ENCODE measurements at regions not wholly inside any gene's neighbourhood (a gene's known extent, or its start where the extent isn't known, plus 50 kb on each side); places are given as distances from the start of the nearest gene placed in this dataset.
A peak's percentile ranks its signal among the peaks of the same experiment; 100 is the strongest.
"Not testable (repeated sequence)": the region's sequence is repeated elsewhere in the genome, so short reads cannot be mapped to it uniquely, and the experiment has no call there.

DNA sequence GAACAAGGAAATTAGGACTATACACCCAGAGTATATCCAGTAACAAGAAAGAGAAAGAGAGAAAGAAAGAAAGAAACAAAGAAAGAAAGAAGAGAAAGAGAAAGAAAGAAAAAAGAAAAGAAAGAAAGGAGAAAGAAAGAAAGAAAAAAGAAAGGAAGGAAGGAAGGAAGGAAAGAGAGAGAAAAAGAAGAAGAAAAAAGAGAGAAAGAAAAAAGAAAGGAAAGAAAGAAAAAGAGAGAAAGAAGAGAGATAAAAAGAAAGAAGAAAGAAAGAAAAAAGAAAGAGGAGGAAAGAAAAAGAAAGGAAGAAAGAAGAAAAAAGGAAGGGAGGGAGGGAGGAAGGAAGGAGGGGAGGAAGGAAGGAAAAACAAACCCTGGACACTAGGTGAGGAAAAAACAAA is 981.8 kb downstream of the TBC1D32 start:
- no peak for DNase-seq

DNA sequence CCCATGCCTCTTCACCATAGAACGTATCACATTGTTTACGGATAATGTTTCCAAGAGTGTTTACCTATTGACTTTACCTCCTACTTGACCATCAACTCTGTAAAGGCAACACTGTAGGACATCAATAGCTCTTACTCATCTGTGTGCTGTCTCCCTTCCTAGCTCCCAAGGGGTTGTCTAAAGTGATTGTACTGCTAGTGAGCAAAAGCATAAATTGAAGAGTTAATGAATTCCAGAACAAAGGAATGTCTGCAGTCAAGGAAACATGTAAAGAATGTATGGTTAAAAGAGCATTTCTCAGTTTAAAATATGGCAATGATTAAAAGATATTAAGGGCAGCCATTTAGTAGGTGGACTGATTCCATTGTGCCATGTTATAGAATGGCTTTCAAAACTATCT is 985.4 kb downstream of the TBC1D32 start:
- no peak for DNase-seq

DNA sequence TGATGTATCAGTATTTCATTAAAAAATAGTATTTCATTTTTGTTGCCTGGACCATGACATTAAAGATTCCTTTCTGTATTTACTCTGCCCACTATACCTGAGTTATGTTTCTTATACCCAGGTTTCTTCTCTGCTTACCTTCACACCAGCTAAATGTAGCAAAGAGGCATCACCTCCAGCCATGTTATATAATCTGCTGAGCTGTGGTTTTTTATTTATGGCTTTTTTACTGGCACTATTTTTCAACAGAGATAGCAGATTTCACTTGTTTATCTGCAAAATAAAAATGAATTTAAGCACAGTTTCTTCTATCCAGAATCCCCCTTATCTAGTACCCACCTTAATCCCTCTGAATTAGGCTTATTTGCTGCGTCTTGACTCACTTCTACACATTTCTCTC is 979.0 kb upstream of the MAN1A1 start:
- DNase-seq = no peak

DNA sequence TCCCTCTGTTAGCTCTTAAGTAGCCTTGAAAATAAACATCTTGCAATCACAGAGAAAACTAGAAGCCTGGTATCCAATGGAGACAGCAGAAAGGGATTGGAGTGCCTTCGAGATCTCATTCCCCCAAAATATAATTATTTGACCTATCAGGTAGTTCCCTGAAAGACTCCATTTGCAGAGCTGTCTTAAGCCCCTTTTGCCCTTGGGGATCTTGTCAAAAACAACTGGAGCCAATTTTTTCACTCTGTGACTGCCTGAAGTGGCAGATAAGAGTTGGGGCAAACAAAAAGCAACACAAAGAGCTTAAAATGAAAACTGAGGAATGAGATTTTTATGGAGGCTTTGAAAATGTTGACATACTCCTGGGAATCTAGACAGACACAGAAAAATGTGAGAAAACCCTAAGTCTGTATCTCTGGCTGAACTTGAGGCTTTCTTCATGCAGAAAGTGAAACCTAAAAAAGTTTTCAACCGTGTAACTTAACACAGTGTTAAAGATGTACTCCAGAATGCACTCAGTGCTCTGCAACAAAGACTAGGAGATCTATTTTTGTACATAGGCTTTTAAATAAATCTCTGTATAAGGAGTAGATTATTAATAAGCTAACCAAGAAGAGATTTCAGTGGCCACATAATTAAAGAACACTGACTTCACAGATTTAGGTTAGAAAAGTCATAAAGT is 971.1 kb upstream of the MAN1A1 start:
- no peak for DNase-seq

DNA sequence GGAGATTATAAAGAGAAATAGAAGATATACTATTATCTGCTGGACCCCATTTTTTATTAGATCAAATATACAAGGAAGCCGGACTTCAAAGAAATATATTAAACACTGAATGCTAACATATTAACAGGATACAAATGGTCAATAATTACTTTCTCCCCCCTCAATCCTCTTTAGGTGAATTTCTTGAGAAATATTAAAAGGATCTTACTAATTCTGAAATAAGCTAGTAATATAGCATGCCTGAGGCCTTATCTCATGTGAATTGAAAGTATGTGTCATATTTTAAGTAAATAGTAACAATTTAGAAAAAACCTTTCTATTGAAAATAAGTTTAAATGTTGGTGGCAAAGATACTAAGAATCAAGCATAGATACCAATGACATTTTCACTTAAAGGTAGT is 954.7 kb upstream of the MAN1A1 start:
- no peak for DNase-seq

DNA sequence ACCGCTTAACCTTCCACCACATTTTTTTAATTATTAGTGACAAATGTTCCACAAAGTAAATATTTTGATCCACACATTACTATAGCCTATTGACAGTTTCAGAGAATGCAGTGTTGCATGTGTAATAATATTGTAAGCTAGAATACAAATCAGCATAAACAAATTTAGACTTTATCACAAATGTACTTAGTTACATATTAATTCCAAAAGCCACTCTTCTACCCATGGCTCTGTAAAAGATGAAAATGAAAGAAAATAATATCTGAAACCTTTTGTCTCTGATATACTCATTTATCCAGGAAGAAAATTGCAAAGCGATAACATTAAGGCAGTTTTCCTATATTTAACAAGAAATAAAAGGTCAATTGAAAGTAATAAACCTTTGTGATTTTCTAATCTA is 954.0 kb upstream of the MAN1A1 start:
- no peak for DNase-seq

DNA sequence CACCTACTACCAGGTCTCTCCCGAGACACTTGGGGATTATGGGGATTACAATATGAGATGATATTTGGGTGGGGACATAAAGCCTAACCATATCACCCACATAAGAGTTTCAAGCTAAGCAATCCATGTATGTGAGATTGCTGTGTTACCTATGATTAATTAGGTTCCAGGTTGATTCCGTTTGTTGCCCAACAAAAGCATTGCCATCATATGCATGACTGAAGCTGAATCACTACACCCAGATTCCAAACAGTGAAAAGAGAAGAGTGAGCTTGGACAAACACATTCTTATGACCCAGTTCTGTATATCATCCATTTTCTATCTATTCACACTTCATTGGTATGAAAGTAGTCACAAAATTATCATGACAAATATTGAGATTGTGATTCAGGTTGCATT is 952.5 kb upstream of the MAN1A1 start:
- DNase-seq = no peak

DNA sequence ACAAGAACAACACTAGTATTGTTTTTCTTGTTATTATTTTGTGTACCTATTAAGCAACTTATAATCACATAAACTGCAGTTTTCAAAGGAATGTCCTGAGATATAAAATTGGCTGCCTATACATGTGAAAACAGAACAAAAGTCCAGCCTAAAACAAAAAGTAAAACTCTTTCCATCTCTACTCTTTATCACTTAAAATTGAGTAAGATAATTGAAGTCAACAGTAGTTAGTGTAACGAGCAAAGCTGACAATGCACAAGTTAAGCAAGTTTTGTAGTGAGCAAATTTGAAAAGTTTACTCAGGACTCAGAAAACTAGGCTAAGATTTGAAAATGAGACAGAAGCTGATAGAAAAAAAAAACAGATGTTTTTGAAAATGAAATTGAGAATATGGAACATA is 941.4 kb upstream of the MAN1A1 start:
- no peak for DNase-seq

DNA sequence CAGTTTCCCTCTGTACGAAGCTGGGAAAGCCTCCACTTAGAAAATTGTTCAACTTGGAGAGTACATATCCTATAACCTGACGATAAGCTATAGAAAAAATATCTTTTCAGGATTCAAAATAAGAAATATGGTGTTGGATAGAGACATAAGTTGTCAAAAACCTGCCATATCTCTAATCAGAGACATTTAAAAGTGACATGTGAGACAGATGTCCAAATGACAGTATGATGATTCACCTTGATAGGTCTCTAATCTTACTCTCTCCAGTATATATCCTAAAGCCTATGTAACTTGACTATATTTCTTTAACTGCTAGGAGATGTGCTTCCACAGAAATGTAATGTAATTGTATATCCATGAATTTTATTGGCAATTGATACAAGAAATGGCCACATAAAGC is 932.4 kb upstream of the MAN1A1 start:
- no peak for DNase-seq

DNA sequence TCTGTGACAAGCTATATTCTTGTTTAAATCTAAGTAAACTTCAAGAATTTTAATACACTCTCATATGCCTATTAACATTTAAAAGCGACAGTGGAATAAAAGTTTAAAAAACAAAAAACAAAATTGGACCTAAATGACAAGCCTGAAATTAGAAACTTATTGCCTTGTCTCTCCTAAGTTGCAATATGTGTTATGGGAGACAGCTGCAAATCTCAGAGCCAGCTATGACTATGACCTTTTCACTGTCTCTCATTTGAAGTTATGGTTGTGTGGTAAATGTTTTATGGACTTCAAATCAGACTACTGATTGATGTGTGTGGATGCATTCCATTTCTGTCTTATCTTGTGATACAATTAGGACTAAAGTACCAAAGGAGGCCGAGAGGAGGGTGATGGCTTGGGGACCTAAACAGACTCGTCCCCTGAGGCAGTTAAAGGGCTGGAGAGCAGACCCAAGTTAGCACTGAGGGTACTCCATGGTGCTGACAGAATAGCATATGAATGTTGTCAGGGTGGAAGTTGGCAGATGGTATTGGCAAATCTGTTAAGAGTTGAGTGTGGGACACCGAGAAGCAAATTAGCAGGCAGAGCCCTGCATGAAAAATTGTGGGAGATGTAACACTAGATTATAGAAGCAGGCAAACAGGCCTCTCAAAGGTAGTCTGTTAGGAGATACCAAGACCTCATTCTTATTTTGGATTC is 930.1 kb upstream of the MAN1A1 start:
- DNase-seq = no peak

DNA sequence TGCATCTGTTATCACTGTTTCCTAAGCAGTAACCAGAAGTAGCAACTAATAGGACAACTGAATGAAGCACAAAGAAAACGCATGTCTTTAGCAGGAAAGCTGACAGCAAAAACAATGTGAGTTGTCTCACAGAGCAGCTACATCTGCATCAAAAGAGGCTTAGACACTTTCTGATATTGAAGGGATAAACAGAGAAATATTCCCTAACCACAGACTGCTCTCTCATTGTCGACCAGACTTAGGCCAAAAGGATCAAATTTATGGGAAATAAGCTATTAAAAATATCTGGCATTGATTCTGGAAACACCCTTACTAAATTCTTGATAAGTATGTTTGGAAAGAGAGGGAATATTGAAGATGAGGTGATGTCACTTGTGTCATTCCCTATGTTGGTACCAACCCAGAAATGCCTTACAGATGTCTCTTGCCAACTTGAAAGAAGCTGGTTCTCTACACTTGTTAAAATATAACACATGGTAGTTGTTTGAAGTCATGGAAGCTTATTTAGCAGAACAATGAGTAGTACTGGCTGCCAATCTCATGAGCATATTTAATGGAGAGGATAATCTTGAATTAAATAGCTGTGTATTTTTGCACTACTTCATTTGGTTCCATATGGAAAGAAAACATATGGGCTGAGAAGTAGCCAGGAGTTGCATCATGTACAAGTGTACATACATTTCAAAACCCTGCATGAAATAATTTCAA is 929.3 kb upstream of the MAN1A1 start:
- no peak for DNase-seq

DNA sequence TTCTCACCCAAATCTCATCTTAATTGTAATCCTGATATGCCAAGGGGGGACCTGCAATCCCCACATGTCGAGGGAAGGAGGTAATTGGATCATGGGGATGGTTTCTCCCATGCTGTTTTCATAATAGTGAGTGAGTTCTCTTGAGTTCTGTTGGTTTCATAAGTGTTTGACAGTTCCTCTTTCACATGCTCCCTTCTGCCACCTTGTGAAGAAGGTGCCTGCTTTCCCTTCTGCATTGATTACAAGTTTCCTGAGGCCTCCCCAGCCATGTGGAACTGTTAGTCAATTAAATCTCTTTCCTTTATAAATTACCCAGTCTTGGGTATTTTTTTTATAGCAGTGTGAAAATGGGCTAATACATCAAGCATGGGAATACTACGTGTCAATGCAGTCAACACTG is 925.0 kb upstream of the MAN1A1 start:
- DNase-seq = no peak

DNA sequence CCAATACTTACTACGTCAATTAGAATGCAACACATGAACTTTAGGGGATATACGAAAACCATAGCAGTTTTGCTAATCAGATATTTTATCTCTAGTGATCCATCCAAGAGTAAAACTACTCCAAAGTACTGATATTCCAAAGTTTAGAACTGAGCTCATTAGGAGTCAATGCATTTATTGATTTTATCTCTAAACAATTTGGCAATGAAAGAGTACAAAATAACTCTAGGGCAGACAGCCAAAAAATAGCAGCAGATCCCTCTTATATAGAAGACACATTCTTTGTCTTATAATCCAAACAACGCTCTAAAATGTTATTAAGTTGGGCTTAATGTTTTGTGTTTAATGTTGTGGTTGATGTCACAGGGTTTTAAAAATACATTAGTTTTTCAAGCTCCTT is 923.9 kb upstream of the MAN1A1 start:
- no peak for DNase-seq

DNA sequence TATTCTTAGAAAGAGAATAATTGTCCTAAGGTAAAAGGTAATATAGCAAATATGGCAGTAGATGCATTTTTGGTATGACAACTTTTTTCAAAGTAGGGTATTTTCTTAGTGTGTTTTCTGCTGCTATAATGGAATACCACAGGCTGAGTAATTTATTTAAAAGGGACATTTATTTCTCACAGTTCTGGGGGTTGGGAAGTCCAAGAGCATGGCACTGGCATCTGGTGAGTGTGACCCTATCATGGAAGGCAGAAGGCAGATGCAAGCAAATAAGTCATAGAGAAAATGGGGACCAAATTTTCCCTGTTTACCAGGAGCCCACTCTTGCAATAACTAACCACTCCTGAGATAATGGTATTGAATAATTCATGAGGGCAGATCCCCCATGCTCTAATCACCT is 922.5 kb upstream of the MAN1A1 start:
- no peak for DNase-seq

DNA sequence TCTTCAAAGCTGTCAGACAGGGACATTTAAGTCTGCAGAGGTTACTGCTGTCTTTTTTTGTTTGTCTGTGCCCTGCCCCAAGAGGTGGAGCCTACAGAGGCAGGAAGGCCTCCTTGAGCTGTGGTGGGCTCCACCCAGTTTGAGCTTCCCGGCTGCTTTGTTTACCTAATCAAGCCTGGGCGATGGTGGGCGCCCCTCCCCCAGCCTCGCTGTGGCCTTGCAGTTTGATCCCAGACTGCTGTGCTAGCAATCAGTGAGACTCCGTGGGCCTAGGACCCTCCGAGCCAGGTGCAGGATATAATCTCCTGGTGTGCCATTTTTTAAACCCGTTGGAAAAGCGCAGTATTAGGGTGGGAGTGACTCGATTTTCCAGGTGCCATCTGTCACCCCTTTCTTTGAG is 918.7 kb upstream of the MAN1A1 start:
- DNase-seq = not testable (repeated sequence)

DNA sequence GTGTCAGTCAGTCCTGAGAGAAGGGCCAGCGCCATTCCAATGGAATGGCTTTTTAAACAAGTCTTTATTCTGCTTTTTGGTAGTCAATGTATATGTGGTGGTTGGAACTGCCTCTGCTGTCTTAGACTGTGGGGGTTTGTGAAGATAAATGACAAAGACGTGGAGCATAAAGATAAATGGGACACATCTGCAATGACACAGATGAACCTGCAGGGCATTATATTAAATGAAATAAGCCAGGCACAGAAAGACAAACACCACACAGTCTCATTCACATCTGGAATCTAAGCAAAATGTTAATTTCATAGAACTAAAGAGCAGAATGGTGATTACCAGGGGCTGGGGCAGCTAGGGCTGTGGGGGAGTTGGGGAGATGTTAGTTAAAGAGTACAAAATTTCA is 912.8 kb upstream of the MAN1A1 start:
- DNase-seq = peak in 1 of 4 experiments; percentile 0

DNA sequence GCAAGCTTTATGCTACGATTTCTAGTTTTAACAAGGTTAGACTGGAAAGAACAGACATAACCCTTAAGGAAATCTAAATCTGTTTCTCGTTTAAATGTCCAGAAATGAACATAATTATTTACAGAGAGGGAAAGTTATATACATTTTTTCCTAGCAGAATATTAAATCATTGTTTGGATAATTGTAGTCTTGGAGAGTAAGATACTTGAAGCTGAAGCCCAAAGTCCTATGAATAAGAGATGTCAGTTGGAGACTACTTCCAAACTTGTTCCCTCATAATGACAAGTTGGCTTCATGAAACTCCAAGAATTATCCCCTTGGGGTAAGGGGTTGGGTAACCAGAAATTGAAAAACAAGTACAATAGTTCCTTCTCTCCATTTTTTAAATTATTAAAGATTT is 911.1 kb upstream of the MAN1A1 start:
- DNase-seq = no peak

DNA sequence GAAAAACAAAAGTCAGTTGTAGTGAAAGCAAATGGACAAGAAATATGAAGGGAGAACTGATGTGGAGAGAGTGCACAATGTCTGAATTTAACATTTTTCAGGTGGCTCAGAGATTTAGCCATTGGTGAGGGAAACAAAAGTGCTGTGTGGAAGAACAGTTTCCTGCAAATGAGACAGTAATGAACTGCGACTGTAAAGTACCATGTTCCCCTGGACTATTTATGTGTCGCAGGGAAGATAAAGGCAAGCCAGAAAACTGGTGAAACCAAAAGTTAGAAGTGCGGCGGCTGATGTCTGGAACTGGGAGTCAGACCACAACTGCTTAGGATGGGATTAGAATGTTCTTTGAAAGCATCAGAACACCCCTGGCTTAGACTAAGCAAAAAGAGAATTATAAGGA is 905.1 kb upstream of the MAN1A1 start:
- DNase-seq = no peak

DNA sequence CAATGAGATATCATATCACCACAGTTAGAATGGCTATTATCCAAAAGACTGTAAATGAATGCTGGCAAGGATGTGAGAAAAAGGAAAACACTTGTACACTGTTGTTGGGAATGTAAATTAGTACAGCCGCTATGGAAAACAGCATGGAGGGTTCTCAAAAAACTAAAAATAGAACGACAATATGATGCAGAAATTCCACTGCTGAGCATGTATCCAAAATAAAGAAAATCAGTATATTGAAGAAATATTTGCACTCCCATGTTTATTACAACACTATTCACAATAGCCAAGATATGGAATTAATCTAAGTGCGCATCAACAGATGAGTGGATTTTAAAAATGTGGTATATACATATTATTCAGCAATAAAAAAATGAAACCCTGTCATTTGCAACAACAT is 898.9 kb upstream of the MAN1A1 start:
- DNase-seq = no peak

DNA sequence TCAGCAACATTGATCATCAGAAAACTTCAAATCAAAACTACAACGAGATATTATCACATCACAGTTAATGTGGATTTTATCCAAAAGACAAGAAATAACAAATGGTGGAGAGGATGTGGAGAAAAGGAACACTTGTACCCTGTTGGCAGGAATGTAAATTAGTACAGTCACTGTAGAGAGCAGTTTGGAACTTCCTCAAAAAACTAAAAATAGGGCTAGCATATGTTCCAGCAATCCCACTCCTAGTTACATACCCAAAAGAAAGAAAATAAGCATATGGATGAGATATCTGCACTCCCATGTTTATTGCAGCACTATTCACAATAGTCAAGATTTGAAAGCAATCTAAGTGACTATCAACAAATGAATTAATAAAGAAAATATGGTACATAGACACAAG is 887.7 kb upstream of the MAN1A1 start:
- no peak for DNase-seq

DNA sequence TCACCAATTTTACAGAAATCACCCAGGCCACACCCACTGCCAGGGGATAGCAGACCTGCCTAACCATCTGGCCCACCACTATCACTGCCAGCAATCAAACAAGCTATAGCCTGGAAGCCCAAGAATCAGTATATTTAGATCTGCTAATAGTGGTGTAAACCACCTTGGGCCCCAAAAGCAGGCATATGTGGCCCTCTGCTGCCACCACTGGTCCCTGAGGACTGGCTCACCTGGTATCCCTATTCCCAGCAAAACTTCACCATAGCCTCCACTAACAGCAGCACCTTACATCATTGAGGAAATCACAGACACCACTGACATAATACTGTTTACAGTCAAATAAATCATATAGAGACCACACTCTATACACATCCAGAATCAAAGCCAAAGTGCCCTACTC is 880.4 kb upstream of the MAN1A1 start:
- DNase-seq = no peak

DNA sequence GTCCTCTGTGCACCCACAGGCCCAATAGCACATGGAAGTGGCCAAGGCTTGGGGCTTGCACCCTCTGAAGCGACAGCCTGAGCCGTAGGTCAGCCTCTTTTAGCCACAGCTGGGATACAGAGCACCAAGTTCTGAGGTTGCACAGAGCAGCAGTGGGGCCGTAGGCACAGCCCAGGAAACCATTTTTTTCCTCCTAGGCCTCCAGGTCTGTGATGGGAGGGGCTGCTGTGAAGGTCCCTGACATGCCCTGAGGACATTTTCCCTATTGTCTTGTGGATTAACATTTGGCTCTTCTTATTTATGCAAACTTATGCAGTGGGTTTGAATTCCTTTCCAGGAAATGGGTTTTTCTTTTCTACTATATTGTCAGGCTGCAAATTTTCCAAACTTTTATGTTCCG is 878.7 kb upstream of the MAN1A1 start:
- DNase-seq = no peak

DNA sequence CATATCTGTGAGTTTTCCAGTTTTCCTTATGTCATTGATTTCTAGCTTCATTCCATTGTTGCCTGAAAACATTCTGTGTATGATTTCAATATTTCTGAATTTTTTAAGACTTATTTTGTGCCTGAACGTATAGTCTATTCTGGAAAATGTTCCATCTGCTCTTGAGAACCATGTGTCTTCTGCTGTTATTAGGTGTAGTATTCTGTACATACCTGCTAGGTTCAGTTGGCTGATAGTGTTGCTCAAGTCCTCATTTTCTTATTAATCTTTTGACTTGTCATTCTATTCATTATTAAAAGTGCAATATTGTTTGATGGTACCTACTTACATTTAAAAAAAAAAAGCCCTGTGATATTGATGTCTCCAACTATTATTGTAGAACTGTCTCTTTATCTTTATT is 869.8 kb upstream of the MAN1A1 start:
- no peak for DNase-seq

DNA sequence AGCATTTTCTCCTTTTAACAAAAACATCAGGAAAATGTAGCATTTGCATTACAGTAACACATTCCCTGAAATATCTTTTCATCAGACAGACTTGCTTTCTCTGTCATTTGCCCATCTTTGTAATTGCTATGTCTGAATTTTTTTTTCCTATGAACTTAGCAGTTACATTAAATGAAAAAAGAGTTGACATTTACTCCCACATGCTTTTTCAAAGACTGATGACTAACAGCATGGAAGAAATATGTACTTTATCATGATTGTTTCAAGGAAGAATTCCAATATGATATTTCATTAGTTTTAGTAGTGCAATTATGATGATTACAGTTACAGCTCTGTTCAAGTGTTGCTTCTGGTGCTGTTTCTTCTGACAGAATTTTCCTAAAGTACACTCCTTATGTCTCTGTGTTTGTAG is 864.5 kb upstream of the MAN1A1 start:
- no peak for DNase-seq
